ENCODE measurements at regions not wholly inside any gene's neighbourhood (a gene's known extent, or its start where the extent isn't known, plus 50 kb on each side); places are given as distances from the start of the nearest gene placed in this dataset.

DNA sequence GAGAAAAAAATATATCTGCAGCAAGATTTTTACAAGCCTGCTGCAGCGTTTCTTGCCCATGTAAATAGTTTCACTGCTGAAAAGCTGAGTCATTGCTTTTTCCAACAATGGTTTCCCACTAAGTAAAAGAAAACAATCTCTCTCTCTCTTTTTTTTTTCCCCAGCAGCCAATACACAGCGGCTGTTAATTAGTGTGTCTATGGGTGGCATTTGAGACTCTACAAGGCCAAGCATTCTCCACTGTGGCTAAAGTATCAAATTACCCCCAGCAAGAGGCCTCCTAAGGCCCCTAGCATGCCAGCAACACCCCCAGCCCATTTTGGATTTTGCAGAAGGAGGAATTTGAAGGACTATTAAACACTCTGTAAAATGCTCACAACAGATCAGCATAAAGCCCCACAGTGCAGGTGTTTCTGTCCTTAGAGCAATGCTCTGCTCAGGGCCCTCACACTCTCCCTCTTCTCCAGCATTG is 837.4 kb downstream of the TRIML1 start:
- no peak overlapping the region; the same call in 1 of the 2 replicates for H3K23ac ChIP-seq (ENCODE audit: low read depth, low read length)
- H4K5ac ChIP-seq (ENCODE audit: low read depth, low read length): no peak overlapping the region
- no peaks in the 10 kb centered on the region for H4K20me1 ChIP-seq (ENCODE audit: insufficient read depth, low read length)
- peak overlapping the region; percentile 72 for H2BK120ac ChIP-seq (ENCODE audit: low read depth, low read length)
- H3K36me3 ChIP-seq (ENCODE audit: control insufficient read depth, insufficient read depth, low read length): no peaks in the 10 kb centered on the region
- no peak overlapping the region for H2AK5ac ChIP-seq (ENCODE audit: low read depth, low read length)
- peak overlapping the region; percentile 37; the same call in 1 of the 2 replicates for H3K14ac ChIP-seq (replicated peaks; ENCODE audit: low read depth, low read length)
- no peaks in the 10 kb centered on the region for H3K27me3 ChIP-seq (ENCODE audit: control insufficient read depth, insufficient read depth, low read length)
- intact Hi-C loops (cut with micrococcal nuclease): loop anchor here (5.0 kb wide), 1 partner anchor 226 kb away; no protein-coding TSS in a partner anchor
- peak overlapping the region; percentile 2 for H2AK9ac ChIP-seq (replicated peaks; ENCODE audit: low read depth, low read length, poor library complexity)
- WGBS, 2 experiments (ENCODE audit: extremely low coverage in 2 of 2, insufficient read length in 1 of 2): no CpG with 5 or more reads among the region's 2 CpGs
- ATAC-seq (ENCODE audit: low read depth) (peak; percentile 77), DNase-seq (peak; percentile 70)
- H3K4me2 ChIP-seq (ENCODE audit: low read depth, low read length): peak overlapping the region; percentile 75
- H2BK5ac ChIP-seq (ENCODE audit: low read depth, low read length, poor library complexity, severe bottlenecking): no peak overlapping the region
- H2BK15ac ChIP-seq (ENCODE audit: low read depth, low read length): peak overlapping the region; percentile 10; the same call in 1 of the 3 replicates
- H3K79me1 ChIP-seq (ENCODE audit: low read depth in 1 of 2, low read length in 2 of 2): no peaks in the 10 kb centered on the region
- H3K9me3 ChIP-seq (ENCODE audit: control insufficient read depth, insufficient read depth, low read length): no peaks in the 10 kb centered on the region
- H2BK20ac ChIP-seq (ENCODE audit: low read depth, low read length): peak overlapping the region; percentile 62; the same call in 1 of the 2 replicates
- no peaks in the 10 kb centered on the region for H3K9me1 ChIP-seq (ENCODE audit: insufficient read depth, low read length)
- peak overlapping the region; percentile 51; the same call in 1 of the 2 replicates for H4K91ac ChIP-seq (ENCODE audit: insufficient read depth, low read depth, low read length)
- no peak overlapping the region for H3K18ac ChIP-seq (ENCODE audit: low read depth, low read length)
- H3K4ac ChIP-seq (ENCODE audit: low read depth, low read length): peak overlapping the region; percentile 62; the same call in 1 of the 2 replicates
- in situ Hi-C loops (cut with MboI; ENCODE audit: low sequenced_read_pairs): no loop called here
- 0 out of 2 replicates have a peak overlapping the region, but pooled peaks have one; percentile 1 for H3K56ac ChIP-seq (ENCODE audit: extremely low read depth, insufficient read depth, low read length)
- TF ChIP-seq MAZ (IDR thresholded peaks at IDR 0.05; ENCODE audit: borderline replicate concordance, low read depth, low read length): no peak
- no peak for TF ChIP-seq FOS (IDR thresholded peaks at IDR 0.05; ENCODE audit: low read depth, low read length)
- no peak for TF ChIP-seq BHLHE40 (IDR thresholded peaks at IDR 0.05; ENCODE audit: low read depth, low read length)
- TF ChIP-seq NFE2L2 (IDR thresholded peaks at IDR 0.05; ENCODE audit: low read depth, low read length): peak; percentile 97
- TF ChIP-seq, protein P1, sequence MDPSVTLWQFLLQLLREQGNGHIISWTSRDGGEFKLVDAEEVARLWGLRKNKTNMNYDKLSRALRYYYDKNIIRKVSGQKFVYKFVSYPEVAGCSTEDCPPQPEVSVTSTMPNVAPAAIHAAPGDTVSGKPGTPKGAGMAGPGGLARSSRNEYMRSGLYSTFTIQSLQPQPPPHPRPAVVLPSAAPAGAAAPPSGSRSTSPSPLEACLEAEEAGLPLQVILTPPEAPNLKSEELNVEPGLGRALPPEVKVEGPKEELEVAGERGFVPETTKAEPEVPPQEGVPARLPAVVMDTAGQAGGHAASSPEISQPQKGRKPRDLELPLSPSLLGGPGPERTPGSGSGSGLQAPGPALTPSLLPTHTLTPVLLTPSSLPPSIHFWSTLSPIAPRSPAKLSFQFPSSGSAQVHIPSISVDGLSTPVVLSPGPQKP (IDR thresholded peaks at IDR 0.05; ENCODE audit: borderline replicate concordance, low read depth, low read length): no peak
- TF ChIP-seq MAFK (IDR thresholded peaks at IDR 0.05; ENCODE audit: low read depth, low read length): peak; percentile 90
- TF ChIP-seq, protein P2, sequence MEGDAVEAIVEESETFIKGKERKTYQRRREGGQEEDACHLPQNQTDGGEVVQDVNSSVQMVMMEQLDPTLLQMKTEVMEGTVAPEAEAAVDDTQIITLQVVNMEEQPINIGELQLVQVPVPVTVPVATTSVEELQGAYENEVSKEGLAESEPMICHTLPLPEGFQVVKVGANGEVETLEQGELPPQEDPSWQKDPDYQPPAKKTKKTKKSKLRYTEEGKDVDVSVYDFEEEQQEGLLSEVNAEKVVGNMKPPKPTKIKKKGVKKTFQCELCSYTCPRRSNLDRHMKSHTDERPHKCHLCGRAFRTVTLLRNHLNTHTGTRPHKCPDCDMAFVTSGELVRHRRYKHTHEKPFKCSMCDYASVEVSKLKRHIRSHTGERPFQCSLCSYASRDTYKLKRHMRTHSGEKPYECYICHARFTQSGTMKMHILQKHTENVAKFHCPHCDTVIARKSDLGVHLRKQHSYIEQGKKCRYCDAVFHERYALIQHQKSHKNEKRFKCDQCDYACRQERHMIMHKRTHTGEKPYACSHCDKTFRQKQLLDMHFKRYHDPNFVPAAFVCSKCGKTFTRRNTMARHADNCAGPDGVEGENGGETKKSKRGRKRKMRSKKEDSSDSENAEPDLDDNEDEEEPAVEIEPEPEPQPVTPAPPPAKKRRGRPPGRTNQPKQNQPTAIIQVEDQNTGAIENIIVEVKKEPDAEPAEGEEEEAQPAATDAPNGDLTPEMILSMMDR (conservative IDR thresholded peaks at IDR 0.05; ENCODE audit: low read depth, low read length): no peak
- no peak for TF ChIP-seq SMC3 (IDR thresholded peaks at IDR 0.05; ENCODE audit: low read depth, low read length)
- no peak for TF ChIP-seq MXI1 (IDR thresholded peaks at IDR 0.05; ENCODE audit: borderline replicate concordance, low read depth, low read length)
- no peak for TF ChIP-seq CHD1 (IDR thresholded peaks at IDR 0.05; ENCODE audit: low read depth, low read length)
- peaks cover 8% of the 10 kb centered on the region for H3K4me1 ChIP-seq (ENCODE audit: control insufficient read depth, insufficient read depth, low read length)
- ChIA-PET CTCF (interaction anchor here (0.6 to 0.9 kb wide), 2 partner anchors 443 to 1510 kb away, joined by 3 to 5 read pairs; no protein-coding TSS in a partner anchor), POLR2A (ENCODE audit: unreplicated experiment) (no interaction called here)
- peak overlapping the region in 1 of 2 experiments; percentile 63; a peak in 2 of 4 replicates for H4K8ac ChIP-seq (ENCODE audit: low read depth in 2 of 2, low read length in 2 of 2)
- peak overlapping the region; percentile 48 for H2AFZ ChIP-seq (replicated peaks; ENCODE audit: low read length, poor library complexity)
- no peak overlapping the region; the same call in 1 of the 2 replicates for H3K27ac ChIP-seq (ENCODE audit: insufficient read depth, low read length)
- H3K9ac ChIP-seq (ENCODE audit: low read depth, low read length): no peak overlapping the region
- dilution Hi-C loops (cut with HindIII; ENCODE audit: low sequenced_read_pairs, unreplicated experiment): no loop called here
- BruUV-seq (replicated peaks): no TSS peak
- no peak overlapping the region for H3K4me3 ChIP-seq (ENCODE audit: insufficient read depth, low read depth, low read length)

Data from IMR-90 (cell line).